ENCODE measurements at regions not wholly inside any gene's neighbourhood (a gene's known extent, or its start where the extent isn't known, plus 50 kb on each side); places are given as distances from the start of the nearest gene placed in this dataset.

GRCh38 chr18:51852681-51853080, 487.3 kb upstream of the DCC start:
- Histone ChIP-seq H3K9me3 (ENCODE audit: low read depth) (no peaks in the 10 kb centered on the region), H3K36me3 (no peaks in the 10 kb centered on the region), H3K4me3 (no peak overlapping the region), H3K4me1 (ENCODE audit: low read depth) (no peaks in the 10 kb centered on the region), H3K27ac (no peak overlapping the region), H3K27me3 (no peaks in the 10 kb centered on the region)
- no peak for TF ChIP-seq CTCF (IDR thresholded peaks at IDR 0.05; ENCODE audit: low read depth, low read length)
- DNase-seq (ENCODE audit: low read depth in 1 of 2, low spot score in 1 of 2), result no peak

- H3K4me1 ChIP-seq (ENCODE audit: low read depth), result no peaks in the 10 kb centered on the region
- H3K36me3 ChIP-seq, result no peaks in the 10 kb centered on the region
- TF ChIP-seq CTCF (IDR thresholded peaks at IDR 0.05; ENCODE audit: low read depth, low read length), result no peak
- no peak for DNase-seq (ENCODE audit: low read depth in 1 of 2, low spot score in 1 of 2)
- H3K27ac ChIP-seq, result no peak overlapping the region
- H3K4me3 ChIP-seq, result no peak overlapping the region
- no peaks in the 10 kb centered on the region for H3K27me3 ChIP-seq
- no peaks in the 10 kb centered on the region for H3K9me3 ChIP-seq (ENCODE audit: low read depth)
These were observed 482.0 kb upstream of the DCC start for GRCh38 chr18:51857989-51858388.

- Histone ChIP-seq H3K9me3 (ENCODE audit: low read depth) (no peaks in the 10 kb centered on the region), H3K36me3 (no peaks in the 10 kb centered on the region), H3K27ac (no peak overlapping the region), H3K4me3 (no peak overlapping the region), H3K27me3 (no peaks in the 10 kb centered on the region), H3K4me1 (ENCODE audit: low read depth) (no peaks in the 10 kb centered on the region)
- TF ChIP-seq CTCF (IDR thresholded peaks at IDR 0.05; ENCODE audit: low read depth, low read length), result no peak
- DNase-seq (ENCODE audit: low read depth in 1 of 2, low spot score in 1 of 2), result no peak
These were observed 479.0 kb upstream of the DCC start for GRCh38 chr18:51861046-51861445.

GRCh38 chr18:51862051-51862715, 477.8 kb upstream of the DCC start:
- Histone ChIP-seq H3K9me3 (ENCODE audit: low read depth) (no peaks in the 10 kb centered on the region), H3K27ac (no peak overlapping the region), H3K27me3 (no peaks in the 10 kb centered on the region), H3K36me3 (no peaks in the 10 kb centered on the region), H3K4me1 (ENCODE audit: low read depth) (no peaks in the 10 kb centered on the region), H3K4me3 (no peak overlapping the region)
- no peak for DNase-seq (ENCODE audit: low read depth in 1 of 2, low spot score in 1 of 2)
- no peak for TF ChIP-seq CTCF (IDR thresholded peaks at IDR 0.05; ENCODE audit: low read depth, low read length)

- no peak for DNase-seq (ENCODE audit: low read depth in 1 of 2, low spot score in 1 of 2)
- H3K4me1 ChIP-seq (ENCODE audit: low read depth), result no peaks in the 10 kb centered on the region
- no peaks in the 10 kb centered on the region for H3K36me3 ChIP-seq
- TF ChIP-seq CTCF (IDR thresholded peaks at IDR 0.05; ENCODE audit: low read depth, low read length), result no peak
- no peak overlapping the region for H3K4me3 ChIP-seq
- H3K27ac ChIP-seq, result no peak overlapping the region
- no peaks in the 10 kb centered on the region for H3K9me3 ChIP-seq (ENCODE audit: low read depth)
- H3K27me3 ChIP-seq, result no peaks in the 10 kb centered on the region
These were observed 475.6 kb upstream of the DCC start for GRCh38 chr18:51864219-51864965.
